NB4 (cell line): ENCODE measurements at regions not wholly inside any gene's neighbourhood (a gene's known extent, or its start where the extent isn't known, plus 50 kb on each side); places are given as distances from the start of the nearest gene placed in this dataset.

Experiments
- DNase-seq: peaks from one replicate; pipeline ENCODE4 v3.0.0; 2010; ENCODE audit warnings: low read depth
- H3K4me3 ChIP-seq: one replicate; pipeline ENCODE4 v1.5.1; 2011; ENCODE audit warnings: mild to moderate bottlenecking, low read depth, low read length, moderate library complexity
- CTCF ChIP-seq: IDR thresholded peaks from one replicate; pipeline ENCODE4 v1.5.1; 2012; ENCODE audit warnings: low read depth, low read length
- MAX ChIP-seq: IDR thresholded peaks from 2 replicates; pipeline ENCODE4 v1.6.1; 2011; ENCODE audit warnings: low read depth, low read length
- MYC ChIP-seq: IDR thresholded peaks from 2 replicates; pipeline ENCODE4 v1.6.1; 2011; ENCODE audit warnings: low read depth, low read length
- POLR2A ChIP-seq: IDR thresholded peaks from 2 replicates; pipeline ENCODE4 v1.6.1; 2011; ENCODE audit warnings: mild to moderate bottlenecking; ENCODE audit not compliant: insufficient read length; ENCODE audit errors: extremely low read depth

GRCh38 chr1:79819140-79819539 is 812.6 kb upstream of the ADGRL4 start:
- DNase-seq: no peak
- no peak for TF ChIP-seq CTCF
- no peak for TF ChIP-seq POLR2A
- TF ChIP-seq MAX: no peak
- TF ChIP-seq MYC: no peak
- no peak overlapping the region for H3K4me3 ChIP-seq

GRCh38 chr1:79817031-79817560 is 810.6 kb upstream of the ADGRL4 start:
- DNase-seq: no peak
- H3K4me3 ChIP-seq: no peak overlapping the region
- no peak for TF ChIP-seq POLR2A
- no peak for TF ChIP-seq MYC
- no peak for TF ChIP-seq MAX
- TF ChIP-seq CTCF: no peak

GRCh38 chr1:79815115-79815514 is 808.6 kb upstream of the ADGRL4 start:
- H3K4me3 ChIP-seq: no peak overlapping the region
- no peak for TF ChIP-seq CTCF
- TF ChIP-seq POLR2A: no peak
- TF ChIP-seq MYC: no peak
- TF ChIP-seq MAX: no peak
- DNase-seq: no peak

GRCh38 chr1:79811173-79811572 is 804.6 kb upstream of the ADGRL4 start:
- no peak overlapping the region for H3K4me3 ChIP-seq
- no peak for DNase-seq
- no peak for TF ChIP-seq CTCF
- TF ChIP-seq POLR2A: no peak
- no peak for TF ChIP-seq MAX
- TF ChIP-seq MYC: no peak

GRCh38 chr1:79808816-79809475 is 802.4 kb upstream of the ADGRL4 start:
- TF ChIP-seq MAX: no peak
- TF ChIP-seq CTCF: no peak
- no peak for TF ChIP-seq POLR2A
- no peak for TF ChIP-seq MYC
- H3K4me3 ChIP-seq: no peak overlapping the region
- DNase-seq: no peak

- DNase-seq: no peak
- no peak overlapping the region for H3K4me3 ChIP-seq
- TF ChIP-seq CTCF (no peak), MYC (no peak), POLR2A (no peak), MAX (no peak)
Observed at GRCh38 chr1:79807816-79808215, 801.3 kb upstream of the ADGRL4 start.
